GM18861 (cell line): ENCODE measurements at regions not wholly inside any gene's neighbourhood (a gene's known extent, or its start where the extent isn't known, plus 50 kb on each side); places are given as distances from the start of the nearest gene placed in this dataset.

Experiments used
- ATAC-seq: cut with Tn5 transposase; IDR thresholded peaks from one replicate; pipeline ENCODE4 v1.9.1; 2021; ENCODE audit not compliant: unreplicated experiment

GRCh38 chr18:52001106-52001505 is 338.9 kb upstream of the DCC start:
- ATAC-seq = no peak

GRCh38 chr18:52002600-52002999 is 337.4 kb upstream of the DCC start:
- ATAC-seq = no peak

- no peak for ATAC-seq
These were observed 332.9 kb upstream of the DCC start for GRCh38 chr18:52007105-52007504.

GRCh38 chr18:52008330-52008729 is 331.7 kb upstream of the DCC start:
- no peak for ATAC-seq

GRCh38 chr18:52008736-52009135 is 331.3 kb upstream of the DCC start:
- ATAC-seq = no peak

GRCh38 chr18:52009958-52010357 is 330.0 kb upstream of the DCC start:
- ATAC-seq = no peak

- no peak for ATAC-seq
These were observed 293.9 kb upstream of the DCC start for GRCh38 chr18:52045946-52046675.

GRCh38 chr18:52046842-52047241 is 293.2 kb upstream of the DCC start:
- no peak for ATAC-seq

- ATAC-seq = no peak
These were observed 285.7 kb upstream of the DCC start for GRCh38 chr18:52054324-52054723.

- ATAC-seq = no peak
These were observed 279.2 kb upstream of the DCC start for GRCh38 chr18:52060607-52061304.

GRCh38 chr18:52063923-52064322 is 276.1 kb upstream of the DCC start:
- no peak for ATAC-seq

GRCh38 chr18:52069201-52069600 is 270.8 kb upstream of the DCC start:
- ATAC-seq = no peak

- no peak for ATAC-seq
These were observed 269.7 kb upstream of the DCC start for GRCh38 chr18:52070291-52070756.

GRCh38 chr18:52077251-52077983 is 262.6 kb upstream of the DCC start:
- ATAC-seq = no peak

- no peak for ATAC-seq
These were observed 257.8 kb upstream of the DCC start for GRCh38 chr18:52082246-52082645.

GRCh38 chr18:52087140-52087539 is 252.9 kb upstream of the DCC start:
- ATAC-seq = no peak

- ATAC-seq = no peak
These were observed 250.0 kb upstream of the DCC start for GRCh38 chr18:52090005-52090404.

GRCh38 chr18:52093171-52093570 is 246.8 kb upstream of the DCC start:
- ATAC-seq = no peak

- ATAC-seq = no peak
These were observed 221.3 kb upstream of the DCC start for GRCh38 chr18:52118684-52119083.

GRCh38 chr18:52130624-52131301 is 209.2 kb upstream of the DCC start:
- no peak for ATAC-seq

- no peak for ATAC-seq
These were observed 208.2 kb upstream of the DCC start for GRCh38 chr18:52131845-52132244.
